BE2C (cell line): ENCODE measurements at regions not wholly inside any gene's neighbourhood (a gene's known extent, or its start where the extent isn't known, plus 50 kb on each side); places are given as distances from the start of the nearest gene placed in this dataset.

Experiments used
- DNase-seq: peaks from one replicate; pipeline ENCODE4 v3.0.0-alpha.2; 2020
- H3K27me3 ChIP-seq: fragments of 250-450 bp; sonication (Bioruptor Pico); 2 replicates; pipeline ENCODE4 v1.5.1; 2020; ENCODE audit warnings: mild to moderate bottlenecking
- H3K36me3 ChIP-seq: fragments of 250-450 bp; sonication (Bioruptor Pico); 2 replicates; pipeline ENCODE4 v1.5.1; 2020; ENCODE audit warnings: mild to moderate bottlenecking
- H3K4me1 ChIP-seq: fragments of 250-450 bp; sonication (Bioruptor Pico); 2 replicates; pipeline ENCODE4 v1.5.1; 2020
- H3K4me3 ChIP-seq: 2 replicates; pipeline ENCODE4 v1.5.1; 2011; ENCODE audit warnings: low read depth, low read length
- H3K9me3 ChIP-seq: fragments of 250-450 bp; sonication (Bioruptor Pico); 2 replicates; pipeline ENCODE4 v1.5.1; 2020
- TF ChIP-seq, protein P1 (sequence below): IDR thresholded peaks from 2 replicates; pipeline ENCODE4 v1.5.1; 2012; ENCODE audit warnings: mild to moderate bottlenecking, low read depth, low read length

- Histone ChIP-seq H3K9me3 (no peaks in the 10 kb centered on the region), H3K4me1 (no peaks in the 10 kb centered on the region), H3K4me3 (no peak overlapping the region), H3K36me3 (no peaks in the 10 kb centered on the region), H3K27me3 (no peaks in the 10 kb centered on the region)
- no peak for DNase-seq
- TF ChIP-seq, protein P1, sequence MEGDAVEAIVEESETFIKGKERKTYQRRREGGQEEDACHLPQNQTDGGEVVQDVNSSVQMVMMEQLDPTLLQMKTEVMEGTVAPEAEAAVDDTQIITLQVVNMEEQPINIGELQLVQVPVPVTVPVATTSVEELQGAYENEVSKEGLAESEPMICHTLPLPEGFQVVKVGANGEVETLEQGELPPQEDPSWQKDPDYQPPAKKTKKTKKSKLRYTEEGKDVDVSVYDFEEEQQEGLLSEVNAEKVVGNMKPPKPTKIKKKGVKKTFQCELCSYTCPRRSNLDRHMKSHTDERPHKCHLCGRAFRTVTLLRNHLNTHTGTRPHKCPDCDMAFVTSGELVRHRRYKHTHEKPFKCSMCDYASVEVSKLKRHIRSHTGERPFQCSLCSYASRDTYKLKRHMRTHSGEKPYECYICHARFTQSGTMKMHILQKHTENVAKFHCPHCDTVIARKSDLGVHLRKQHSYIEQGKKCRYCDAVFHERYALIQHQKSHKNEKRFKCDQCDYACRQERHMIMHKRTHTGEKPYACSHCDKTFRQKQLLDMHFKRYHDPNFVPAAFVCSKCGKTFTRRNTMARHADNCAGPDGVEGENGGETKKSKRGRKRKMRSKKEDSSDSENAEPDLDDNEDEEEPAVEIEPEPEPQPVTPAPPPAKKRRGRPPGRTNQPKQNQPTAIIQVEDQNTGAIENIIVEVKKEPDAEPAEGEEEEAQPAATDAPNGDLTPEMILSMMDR = no peak
Observed at GRCh38 chr5:87906962-87907361, 361.7 kb downstream of the TMEM161B start.

DNA sequence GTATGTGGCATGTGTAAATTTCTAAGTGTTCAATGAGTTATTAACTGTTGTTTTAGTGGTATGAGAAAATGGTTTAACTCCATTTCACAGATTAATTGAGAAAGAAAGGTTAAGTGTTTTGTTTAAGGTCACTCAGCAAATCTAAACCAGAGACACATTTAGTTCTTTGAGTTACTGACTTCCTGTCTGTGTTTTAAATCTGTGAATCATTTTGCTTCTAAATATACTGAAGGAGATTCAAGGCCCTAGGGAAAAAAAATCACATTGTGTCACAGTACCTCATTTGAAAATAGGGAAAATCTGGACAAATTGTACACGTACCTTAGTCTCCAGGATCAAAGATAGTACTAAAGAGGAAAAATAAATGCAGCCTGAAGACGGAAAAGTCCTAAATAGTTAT, 368.2 kb downstream of the TMEM161B start:
- TF ChIP-seq, protein P1 = no peak
- Histone ChIP-seq H3K4me1 (no peaks in the 10 kb centered on the region), H3K9me3 (no peaks in the 10 kb centered on the region), H3K4me3 (no peak overlapping the region), H3K27me3 (no peaks in the 10 kb centered on the region; the same call in 1 of the 2 replicates), H3K36me3 (no peaks in the 10 kb centered on the region)
- no peak for DNase-seq

DNA sequence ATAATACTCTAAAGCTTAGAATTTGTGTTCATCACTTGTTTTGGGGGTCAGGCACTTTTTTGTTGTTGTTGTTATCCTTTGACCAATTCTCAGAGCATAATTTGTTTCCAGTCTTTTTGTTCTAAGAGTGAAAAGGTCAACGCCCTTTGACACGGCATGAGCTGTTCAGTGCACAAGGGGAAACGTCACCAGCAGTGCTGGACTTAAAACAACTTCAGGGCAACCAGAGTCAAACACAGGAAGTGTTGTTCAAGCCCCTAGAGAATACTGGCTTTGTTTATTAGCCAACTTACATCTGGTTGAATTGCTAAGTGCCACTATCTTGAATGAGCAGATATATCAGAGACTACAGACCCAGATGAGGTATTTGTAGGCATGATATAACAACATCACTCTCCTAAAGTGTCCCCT, 368.9 kb downstream of the TMEM161B start:
- no peak overlapping the region for H3K4me3 ChIP-seq
- no peaks in the 10 kb centered on the region for H3K9me3 ChIP-seq
- TF ChIP-seq, protein P1 = no peak
- H3K27me3 ChIP-seq = no peaks in the 10 kb centered on the region; the same call in 1 of the 2 replicates
- DNase-seq = no peak
- H3K36me3 ChIP-seq = no peaks in the 10 kb centered on the region
- no peaks in the 10 kb centered on the region for H3K4me1 ChIP-seq

DNA sequence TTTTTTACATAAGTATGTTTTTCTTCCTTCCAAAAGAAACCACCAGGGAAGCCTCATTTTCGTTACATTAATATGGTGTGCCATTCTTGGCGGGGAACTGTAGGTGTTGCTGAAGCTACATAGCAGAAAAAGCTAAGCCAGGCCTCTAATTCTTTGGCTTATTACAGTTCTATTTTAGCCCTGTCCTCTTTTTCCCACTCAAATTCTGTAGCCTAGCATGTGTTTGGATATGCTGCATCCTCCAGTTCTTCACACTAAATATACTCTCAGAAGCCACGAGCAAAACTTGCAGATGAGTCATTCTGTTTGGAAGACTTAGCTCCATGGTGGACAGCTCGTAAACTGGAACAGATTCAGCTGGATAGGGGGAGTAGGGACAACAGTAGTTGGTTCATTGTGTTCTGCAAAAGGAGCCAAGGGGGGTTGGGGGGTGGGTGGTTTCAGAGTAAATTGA, 369.4 kb downstream of the TMEM161B start:
- no peak overlapping the region for H3K4me3 ChIP-seq
- no peak for DNase-seq
- H3K36me3 ChIP-seq = no peaks in the 10 kb centered on the region
- H3K27me3 ChIP-seq = no peaks in the 10 kb centered on the region; the same call in 1 of the 2 replicates
- H3K4me1 ChIP-seq = no peaks in the 10 kb centered on the region
- TF ChIP-seq, protein P1 = no peak
- H3K9me3 ChIP-seq = no peaks in the 10 kb centered on the region

GRCh38 chr5:87898574-87898973, 370.1 kb downstream of the TMEM161B start:
- Histone ChIP-seq H3K9me3 (no peaks in the 10 kb centered on the region), H3K4me3 (no peak overlapping the region), H3K4me1 (no peaks in the 10 kb centered on the region), H3K27me3 (no peaks in the 10 kb centered on the region; the same call in 1 of the 2 replicates), H3K36me3 (no peaks in the 10 kb centered on the region)
- DNase-seq = no peak
- TF ChIP-seq, protein P1 = no peak

- H3K27me3 ChIP-seq = no peaks in the 10 kb centered on the region
- TF ChIP-seq, protein P1 = no peak
- no peaks in the 10 kb centered on the region for H3K36me3 ChIP-seq
- H3K4me1 ChIP-seq = no peaks in the 10 kb centered on the region
- DNase-seq = no peak
- no peaks in the 10 kb centered on the region for H3K9me3 ChIP-seq
- no peak overlapping the region for H3K4me3 ChIP-seq
Observed at GRCh38 chr5:87888139-87888538, 380.5 kb downstream of the TMEM161B start.
